ENCODE measurements at regions not wholly inside any gene's neighbourhood (a gene's known extent, or its start where the extent isn't known, plus 50 kb on each side); places are given as distances from the start of the nearest gene placed in this dataset.
"Not testable (repeated sequence)": the region's sequence is repeated elsewhere in the genome, so short reads cannot be mapped to it uniquely, and the experiment has no call there.

GRCh38 chr2:37767046-37767445, 95.6 kb upstream of the CDC42EP3 start:
- ATAC-seq (ENCODE audit: low FRiP score): no peak

GRCh38 chr2:37767959-37768925, 96.8 kb upstream of the CDC42EP3 start:
- DNase-seq (ENCODE audit: low spot score) (no peak), ATAC-seq (ENCODE audit: low FRiP score) (peak; percentile 48)
- TF ChIP-seq CTCF (IDR thresholded peaks at IDR 0.05): no peak

More at GRCh38 chr2:37767046-37767445, 95.6 kb upstream of the CDC42EP3 start:
- no peak for DNase-seq (ENCODE audit: low spot score)
- TF ChIP-seq CTCF (IDR thresholded peaks at IDR 0.05): no peak

- TF ChIP-seq CTCF (IDR thresholded peaks at IDR 0.05): no peak
- DNase-seq (ENCODE audit: low spot score): no peak
- no peak for ATAC-seq (ENCODE audit: low FRiP score)
Observed at GRCh38 chr2:37769551-37769950, 98.1 kb upstream of the CDC42EP3 start.

GRCh38 chr2:37770797-37771196, 99.4 kb upstream of the CDC42EP3 start:
- DNase-seq (ENCODE audit: low spot score): no peak
- ATAC-seq (ENCODE audit: low FRiP score): no peak
- no peak for TF ChIP-seq CTCF (IDR thresholded peaks at IDR 0.05)

GRCh38 chr2:37771600-37772088, 100.2 kb upstream of the CDC42EP3 start:
- no peak for DNase-seq (ENCODE audit: low spot score)
- ATAC-seq (ENCODE audit: low FRiP score): peak; percentile 56
- TF ChIP-seq CTCF (IDR thresholded peaks at IDR 0.05): no peak

GRCh38 chr2:37773371-37774130, 102.1 kb upstream of the CDC42EP3 start:
- DNase-seq (ENCODE audit: low spot score) (no peak), ATAC-seq (ENCODE audit: low FRiP score) (no peak)
- TF ChIP-seq CTCF (IDR thresholded peaks at IDR 0.05): no peak

- ATAC-seq (ENCODE audit: low FRiP score); DNase-seq (ENCODE audit: low spot score): not testable (repeated sequence)
Observed at GRCh38 chr2:37774171-37774944, 102.9 kb upstream of the CDC42EP3 start.
